Neural cell (in vitro differentiated cells): ENCODE measurements at regions not wholly inside any gene's neighbourhood (a gene's known extent, or its start where the extent isn't known, plus 50 kb on each side); places are given as distances from the start of the nearest gene placed in this dataset.

Experiments used
- EP300 ChIP-seq: fragments of 450-650 bp; conservative IDR thresholded peaks from 2 replicates; pipeline ENCODE4 v1.6.1; 2014; ENCODE audit warnings: antibody characterized with exemption, mild to moderate bottlenecking, moderate library complexity; ENCODE audit not compliant: poor library complexity, severe bottlenecking
- EZH2 ChIP-seq: fragments of 200-600, 300-800 bp; shearing (Covaris generic), sonication (generic); IDR thresholded peaks from 2 replicates; pipeline ENCODE4 v1.6.1; 2014; ENCODE audit warnings: antibody characterized with exemption, low read length, borderline replicate concordance, mild to moderate bottlenecking; ENCODE audit not compliant: insufficient read depth, poor library complexity, severe bottlenecking
- POLR2AphosphoS5 ChIP-seq: IDR thresholded peaks from 2 replicates; pipeline ENCODE4 v1.6.1; 2012

DNA sequence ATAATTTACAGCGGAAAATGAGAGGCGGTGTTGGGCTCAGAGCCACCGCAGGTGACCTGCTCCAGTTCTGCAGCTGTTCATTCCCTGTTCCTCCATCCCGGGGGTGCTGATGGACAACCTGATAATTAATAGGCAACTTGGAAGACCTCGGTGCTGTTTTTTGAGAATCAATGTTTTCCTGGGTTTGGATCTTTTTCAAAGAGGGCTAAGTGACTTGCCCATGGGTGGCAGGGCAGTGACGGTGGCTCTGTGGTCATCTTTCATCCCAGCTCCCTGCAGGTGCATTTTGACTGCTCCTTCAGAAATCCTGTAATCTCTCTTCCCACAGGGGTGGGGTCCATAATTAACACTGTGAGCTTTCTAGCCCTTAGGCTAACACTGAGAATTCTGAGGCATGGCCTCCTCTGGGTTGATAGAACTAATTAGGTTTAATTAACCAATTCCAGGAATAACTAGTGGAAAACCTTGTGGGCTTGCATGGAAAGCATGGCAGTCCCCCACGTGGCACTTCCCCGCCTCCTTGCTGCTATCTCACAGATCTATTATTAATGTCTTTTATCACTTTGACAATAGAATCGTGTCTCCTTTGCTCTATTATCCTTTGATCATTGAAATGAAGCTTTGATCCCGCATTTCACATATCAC, 217.9 kb downstream of the GLRX3 start:
- TF ChIP-seq EZH2 (no peak), EP300 (no peak), POLR2AphosphoS5 (no peak)
